LNCAP (cell line): ENCODE measurements at regions not wholly inside any gene's neighbourhood (a gene's known extent, or its start where the extent isn't known, plus 50 kb on each side); places are given as distances from the start of the nearest gene placed in this dataset.

Experiments used
- CTCF ChIP-seq: fragments of 450-650 bp; IDR thresholded peaks from 2 replicates; pipeline ENCODE4 v1.5.1; 2017; ENCODE audit warnings: mild to moderate bottlenecking

GRCh38 chrX:88886908-88887307 is 139.9 kb downstream of the CPXCR1 start:
- TF ChIP-seq CTCF: no peak

GRCh38 chrX:88903989-88904718 is 157.1 kb downstream of the CPXCR1 start:
- TF ChIP-seq CTCF: no peak

- TF ChIP-seq CTCF: no peak
Observed at GRCh38 chrX:88908056-88908455, 161.0 kb downstream of the CPXCR1 start.

- no peak for TF ChIP-seq CTCF
Observed at GRCh38 chrX:88937616-88938015, 190.6 kb downstream of the CPXCR1 start.

- no peak for TF ChIP-seq CTCF
Observed at GRCh38 chrX:88940904-88941303, 193.9 kb downstream of the CPXCR1 start.

GRCh38 chrX:88944661-88945060 is 197.6 kb downstream of the CPXCR1 start:
- TF ChIP-seq CTCF: no peak

GRCh38 chrX:88977835-88978234 is 230.8 kb downstream of the CPXCR1 start:
- TF ChIP-seq CTCF: no peak

GRCh38 chrX:88982183-88982582 is 235.2 kb downstream of the CPXCR1 start:
- TF ChIP-seq CTCF: no peak
